ENCODE measurements at regions not wholly inside any gene's neighbourhood (a gene's known extent, or its start where the extent isn't known, plus 50 kb on each side); places are given as distances from the start of the nearest gene placed in this dataset.

DNA sequence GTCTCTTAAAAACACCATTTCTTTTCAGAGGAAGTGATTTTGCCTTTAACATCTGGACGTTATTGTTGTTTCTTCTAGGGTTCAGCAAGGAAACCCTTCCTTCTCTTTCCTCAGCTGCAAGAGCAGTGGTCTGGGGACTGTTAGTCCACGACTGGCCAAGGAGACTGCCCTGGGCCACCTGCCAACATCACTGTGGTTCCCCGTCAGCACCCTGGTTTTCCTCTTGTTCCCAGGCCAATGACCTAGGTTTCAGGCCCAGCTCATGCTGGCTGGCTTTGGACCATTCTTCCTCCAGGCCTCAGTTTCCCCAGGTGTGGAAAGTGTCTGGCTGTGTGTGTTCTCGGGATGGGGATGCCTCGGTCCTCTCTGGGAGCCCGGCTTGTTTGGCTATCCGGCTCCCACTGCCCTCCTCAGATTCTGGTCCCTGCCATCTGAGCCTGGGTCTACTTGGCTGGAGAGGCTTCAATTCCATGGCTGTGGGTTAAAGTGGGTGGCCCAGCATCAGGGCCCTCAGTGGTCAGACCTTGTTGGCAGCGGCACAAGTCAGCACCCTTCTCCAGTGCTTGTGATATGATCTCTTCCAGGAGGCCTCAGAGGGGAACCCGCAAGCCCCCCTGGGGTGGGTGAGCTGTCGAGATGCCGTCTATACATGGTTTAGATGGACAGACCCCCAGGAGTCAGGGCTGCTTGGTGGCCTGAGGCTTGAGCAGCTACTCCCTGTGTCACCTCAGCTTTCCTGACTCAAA lies 234.3 kb upstream of the HS6ST1 start:
- no peak for TF ChIP-seq EZH2phosphoT487 (IDR thresholded peaks at IDR 0.05; ENCODE audit: low read depth)
- no peak for TF ChIP-seq CTCF (IDR thresholded peaks at IDR 0.05; ENCODE audit: low read depth, low read length)
